ENCODE measurements at regions not wholly inside any gene's neighbourhood (a gene's known extent, or its start where the extent isn't known, plus 50 kb on each side); places are given as distances from the start of the nearest gene placed in this dataset.

- no peak for DNase-seq
Observed at GRCh38 chr11:29781268-29781667, 235.6 kb downstream of the KCNA4 start.

- no peak for DNase-seq
Observed at GRCh38 chr11:29780756-29781155, 236.1 kb downstream of the KCNA4 start.

- no peak for DNase-seq
Observed at GRCh38 chr11:29773656-29774264, 243.1 kb downstream of the KCNA4 start.

- DNase-seq: no peak
Observed at GRCh38 chr11:29756871-29757270, 260.0 kb downstream of the KCNA4 start.

GRCh38 chr11:29755474-29755873, 261.4 kb downstream of the KCNA4 start:
- no peak for DNase-seq

GRCh38 chr11:29751618-29752017, 265.2 kb downstream of the KCNA4 start:
- DNase-seq: no peak

GRCh38 chr11:29750392-29750791, 266.4 kb downstream of the KCNA4 start:
- no peak for DNase-seq

- no peak for DNase-seq
Observed at GRCh38 chr11:29734287-29734686, 282.5 kb downstream of the KCNA4 start.

- no peak for DNase-seq
Observed at GRCh38 chr11:29713831-29714320, 303.0 kb downstream of the KCNA4 start.

GRCh38 chr11:29712616-29713015, 304.2 kb downstream of the KCNA4 start:
- DNase-seq: no peak

- no peak for DNase-seq
Observed at GRCh38 chr11:29707924-29708323, 308.9 kb downstream of the KCNA4 start.

- DNase-seq: no peak
Observed at GRCh38 chr11:29685361-29685760, 331.5 kb downstream of the KCNA4 start.

GRCh38 chr11:29682856-29683255, 334.0 kb downstream of the KCNA4 start:
- DNase-seq: no peak

- DNase-seq: peak; percentile 37
Observed at GRCh38 chr11:29679996-29680395, 336.8 kb downstream of the KCNA4 start.

GRCh38 chr11:29676993-29677392, 339.8 kb downstream of the KCNA4 start:
- DNase-seq: no peak

GRCh38 chr11:29669310-29669709, 347.5 kb downstream of the KCNA4 start:
- DNase-seq: no peak

GRCh38 chr11:29657709-29658108, 359.1 kb downstream of the KCNA4 start:
- no peak for DNase-seq

GRCh38 chr11:29656597-29656996, 360.2 kb downstream of the KCNA4 start:
- no peak for DNase-seq

- DNase-seq: no peak
Observed at GRCh38 chr11:29645373-29645772, 371.5 kb downstream of the KCNA4 start.

- peak; percentile 7 for DNase-seq
Observed at GRCh38 chr11:29641201-29641600, 375.6 kb downstream of the KCNA4 start.

- peak; percentile 8 for DNase-seq
Observed at GRCh38 chr11:29634744-29635143, 382.1 kb downstream of the KCNA4 start.

GRCh38 chr11:29634244-29634643, 382.6 kb downstream of the KCNA4 start:
- DNase-seq: no peak

GRCh38 chr11:29629286-29629685, 387.5 kb downstream of the KCNA4 start:
- no peak for DNase-seq

- no peak for DNase-seq
Observed at GRCh38 chr11:29628609-29629008, 388.2 kb downstream of the KCNA4 start.

- no peak for DNase-seq
Observed at GRCh38 chr11:29627541-29627940, 389.3 kb downstream of the KCNA4 start.
